WTC11 (cell line): ENCODE measurements at regions not wholly inside any gene's neighbourhood (a gene's known extent, or its start where the extent isn't known, plus 50 kb on each side); places are given as distances from the start of the nearest gene placed in this dataset.

Experiments used
- ATAC-seq: fragments of 200-7000 bp; cut with Tn5 transposase; 2 replicates; pipeline ENCODE4 v1.10.0; 2021; ENCODE audit warnings: mild to moderate bottlenecking, moderate library complexity
- CTCF ChIA-PET: fragments of 300-600 bp; sonication (Branson Sonifier 250); formaldehyde crosslinking; loops from one replicate; lab custom pipeline; 2021; ENCODE audit warnings: antibody characterized with exemption; lab: Charles Lee
- POLR2A ChIA-PET: fragments of 350-600 bp; sonication (Branson Sonifier 250); formaldehyde crosslinking; loops from one replicate; lab custom pipeline; 2021; ENCODE audit warnings: antibody characterized with exemption; lab: Charles Lee
- DNase-seq: peaks from one replicate; pipeline ENCODE4 v3.0.0; 2021; ENCODE audit warnings: low spot score
- H3K27ac Mint-ChIP-seq: 2 replicates; pipeline ENCODE4 v1.8.0; 2021; ENCODE audit warnings: mixed read lengths
- H3K27me3 Mint-ChIP-seq: 2 replicates; pipeline ENCODE4 v1.8.0; 2021; ENCODE audit warnings: low read depth, mild to moderate bottlenecking, moderate library complexity, mixed read lengths
- H3K36me3 Mint-ChIP-seq: 2 replicates; pipeline ENCODE4 v1.8.0; 2021; ENCODE audit warnings: mixed read lengths
- H3K4me1 Mint-ChIP-seq: 2 replicates; pipeline ENCODE4 v1.8.0; 2022; ENCODE audit warnings: mixed read lengths
- H3K4me3 Mint-ChIP-seq: 2 replicates; pipeline ENCODE4 v1.8.0; 2021; ENCODE audit warnings: mild to moderate bottlenecking, moderate library complexity, mixed read lengths
- H3K9me3 Mint-ChIP-seq: 2 replicates; pipeline ENCODE4 v1.8.0; 2021; ENCODE audit warnings: mixed read lengths
- ARID4B ChIP-seq: sonication (generic); formaldehyde crosslinking; IDR thresholded peaks from 2 replicates; pipeline ENCODE4 v1.8.0; 2023; ENCODE audit warnings: missing genetic modification reagents, mild to moderate bottlenecking, borderline replicate concordance
- CTCF ChIP-seq: fragments of 200-600 bp; IDR thresholded peaks from 2 replicates; pipeline ENCODE4 v1.8.0; 2022; ENCODE audit warnings: antibody characterized with exemption
- E2F1 ChIP-seq: sonication (generic); formaldehyde crosslinking; IDR thresholded peaks from 2 replicates; pipeline ENCODE4 v1.8.0; 2022; ENCODE audit warnings: mild to moderate bottlenecking, missing genetic modification reagents
- ETV6 ChIP-seq: sonication (generic); formaldehyde crosslinking; IDR thresholded peaks from 2 replicates; pipeline ENCODE4 v1.8.1; 2022; ENCODE audit warnings: mild to moderate bottlenecking, missing genetic modification reagents
- HMGXB4 ChIP-seq: sonication (generic); formaldehyde crosslinking; IDR thresholded peaks from 2 replicates; pipeline ENCODE4 v1.8.1; 2023; ENCODE audit warnings: mild to moderate bottlenecking, moderate library complexity, missing genetic modification reagents
- KAT7 ChIP-seq: sonication (generic); formaldehyde crosslinking; IDR thresholded peaks from 2 replicates; pipeline ENCODE4 v1.8.1; 2023; ENCODE audit warnings: missing genetic modification reagents, mild to moderate bottlenecking, borderline replicate concordance
- PRRX2 ChIP-seq: fragments of 250-450 bp; sonication (Bioruptor Pico); IDR thresholded peaks from 2 replicates; pipeline ENCODE4 v1.8.0; 2021; ENCODE audit warnings: mild to moderate bottlenecking
- SOX15 ChIP-seq: fragments of 250-450 bp; sonication (Bioruptor Pico); IDR thresholded peaks from 2 replicates; pipeline ENCODE4 v1.9.0; 2021; ENCODE audit warnings: mild to moderate bottlenecking
- SP1 ChIP-seq: sonication (generic); formaldehyde crosslinking; conservative IDR thresholded peaks from 2 replicates; pipeline ENCODE4 v1.8.1; 2022; ENCODE audit warnings: missing genetic modification reagents
- TEAD1 ChIP-seq: sonication (generic); formaldehyde crosslinking; IDR thresholded peaks from 2 replicates; pipeline ENCODE4 v1.8.0; 2022; ENCODE audit warnings: mild to moderate bottlenecking, missing genetic modification reagents
- ZBTB21 ChIP-seq: sonication (generic); formaldehyde crosslinking; IDR thresholded peaks from 2 replicates; pipeline ENCODE4 v1.8.1; 2023; ENCODE audit warnings: mild to moderate bottlenecking, missing genetic modification reagents, borderline replicate concordance
- ZMAT4 ChIP-seq: fragments of 250-450 bp; sonication (Bioruptor Pico); IDR thresholded peaks from 2 replicates; pipeline ENCODE4 v1.9.0; 2021; ENCODE audit warnings: mild to moderate bottlenecking
- ZNF232 ChIP-seq: sonication (generic); formaldehyde crosslinking; IDR thresholded peaks from 2 replicates; pipeline ENCODE4 v1.8.0; 2022; ENCODE audit warnings: mild to moderate bottlenecking, missing genetic modification reagents
- ZNF396 ChIP-seq: fragments of 250-450 bp; sonication (Bioruptor Pico); IDR thresholded peaks from 2 replicates; pipeline ENCODE4 v1.8.0; 2021; ENCODE audit warnings: mild to moderate bottlenecking, moderate library complexity, borderline replicate concordance

GRCh38 chr11:64448599-64449380 is 89.8 kb downstream of the RPS6KA4 start (continued):
- TF ChIP-seq HMGXB4 (CRISPR knock-in tag) (peak; percentile 55; the same call in 1 of the 2 replicates), ETV6 (CRISPR knock-in tag) (peak; percentile 55; the same call in 1 of the 2 replicates)

- ChIA-PET CTCF (interaction anchor here (0.5 to 3.9 kb wide), 114 partner anchors 9 to 868 kb away, joined by 3 to 134 read pairs (median 5); partner anchors contain the start of genes BATF2, ESRRA, FERMT3 and MAP4K2), POLR2A (interaction anchor here (0.6 to 1.5 kb wide), 5 partner anchors 8 to 218 kb away, joined by 3 to 6 read pairs (median 4); partner anchors contain the start of genes PRDX5 and TRMT112)
- H3K36me3 Mint-ChIP-seq, result no peaks in the 10 kb centered on the region
- H3K27me3 Mint-ChIP-seq, result peaks cover 73% of the 10 kb centered on the region
- H3K9me3 Mint-ChIP-seq, result peaks cover 5% of the 10 kb centered on the region
- ATAC-seq, result peak; percentile 89
- TF ChIP-seq CTCF, result peak; percentile 79
- no peak for TF ChIP-seq ZNF232 (CRISPR knock-in tag)
- peak; percentile 44; the same call in 1 of the 2 replicates for TF ChIP-seq HMGXB4 (CRISPR knock-in tag)
- no peak for TF ChIP-seq PRRX2
- 0 out of 2 replicates have a peak, but pooled peaks have one; percentile 28 for TF ChIP-seq TEAD1 (CRISPR knock-in tag)
- TF ChIP-seq SP1, result no peak
- no peak for TF ChIP-seq KAT7 (CRISPR knock-in tag)
- no peak for TF ChIP-seq ARID4B
- no peak for TF ChIP-seq ZNF396
- no peak for TF ChIP-seq ZBTB21 (CRISPR knock-in tag)
- TF ChIP-seq ZMAT4, result no peak
- TF ChIP-seq E2F1 (CRISPR knock-in tag), result no peak
- no peak for TF ChIP-seq SOX15 (CRISPR knock-in tag)
- no peak overlapping the region for H3K27ac Mint-ChIP-seq
- peaks cover 18% of the 10 kb centered on the region for H3K4me1 Mint-ChIP-seq
- DNase-seq, result peak; percentile 88
- peak overlapping the region; percentile 76 for H3K4me3 Mint-ChIP-seq
Measured at GRCh38 chr11:64449381-64450167, 90.6 kb downstream of the RPS6KA4 start.
